GM21529 (cell line): ENCODE measurements at regions not wholly inside any gene's neighbourhood (a gene's known extent, or its start where the extent isn't known, plus 50 kb on each side); places are given as distances from the start of the nearest gene placed in this dataset.

Experiments used
- ATAC-seq: cut with Tn5 transposase; IDR thresholded peaks from one replicate; pipeline ENCODE4 v1.9.1; 2021; ENCODE audit not compliant: unreplicated experiment

GRCh38 chr13:77480066-77480465, 55.4 kb upstream of the SCEL start:
- ATAC-seq = no peak

- no peak for ATAC-seq
Observed at GRCh38 chr13:77479326-77479725, 56.2 kb upstream of the SCEL start.

- ATAC-seq = no peak
Observed at GRCh38 chr13:77477299-77477848, 58.1 kb upstream of the SCEL start.

- no peak for ATAC-seq
Observed at GRCh38 chr13:77476456-77476855, 59.0 kb upstream of the SCEL start.

- ATAC-seq = no peak
Observed at GRCh38 chr13:77475345-77476084, 60.0 kb upstream of the SCEL start.

- ATAC-seq = no peak
Observed at GRCh38 chr13:77470986-77471385, 64.5 kb upstream of the SCEL start.

GRCh38 chr13:77466753-77467422, 68.6 kb upstream of the SCEL start:
- ATAC-seq = no peak

GRCh38 chr13:77465603-77466195, 69.8 kb upstream of the SCEL start:
- ATAC-seq = no peak

- ATAC-seq = peak; percentile 93
Observed at GRCh38 chr13:77460195-77460594, 75.3 kb upstream of the SCEL start.

- ATAC-seq = no peak
Observed at GRCh38 chr13:77459592-77459991, 75.9 kb upstream of the SCEL start.

GRCh38 chr13:77458736-77459135, 76.8 kb upstream of the SCEL start:
- no peak for ATAC-seq

GRCh38 chr13:77457966-77458365, 77.5 kb upstream of the SCEL start:
- ATAC-seq = no peak

- no peak for ATAC-seq
Observed at GRCh38 chr13:77456271-77456670, 79.2 kb upstream of the SCEL start.

GRCh38 chr13:77449265-77449664, 86.2 kb upstream of the SCEL start:
- ATAC-seq = no peak

- ATAC-seq = no peak
Observed at GRCh38 chr13:77448689-77449088, 86.8 kb upstream of the SCEL start.

- no peak for ATAC-seq
Observed at GRCh38 chr13:77443511-77443910, 92.0 kb upstream of the SCEL start.

GRCh38 chr13:77437267-77437666, 98.2 kb upstream of the SCEL start:
- no peak for ATAC-seq

- no peak for ATAC-seq
Observed at GRCh38 chr13:77434289-77434688, 101.2 kb upstream of the SCEL start.

GRCh38 chr13:77431449-77431848, 104.1 kb upstream of the SCEL start:
- ATAC-seq = no peak

GRCh38 chr13:77430377-77430951, 103.6 kb upstream of the MYCBP2 start:
- ATAC-seq = peak; percentile 37

GRCh38 chr13:77429320-77430142, 102.6 kb upstream of the MYCBP2 start:
- peak; percentile 78 for ATAC-seq
